Heart left ventricle (tissue), 16 donors: ENCODE measurements at regions not wholly inside any gene's neighbourhood (a gene's known extent, or its start where the extent isn't known, plus 50 kb on each side); places are given as distances from the start of the nearest gene placed in this dataset.

Source experiments
- ATAC-seq, 4 donors: fragments of 200-7000 bp; cut with Tn5 transposase; one replicate each; pipeline ENCODE4 v1.9.1; 2020 to 2022; ENCODE audit warnings: moderate library complexity in 4 of 4, mild to moderate bottlenecking in 3 of 4, moderate number of reproducible peaks in 1 of 4
- DNase-seq, 5 donors: peaks; one replicate each; pipeline ENCODE4 v3.0.0-alpha.2; 2020
- H3K27ac ChIP-seq, 12 donors: fragments of 200-600 bp; sonication (generic) in 4 of 12; one replicate each; pipeline versions ENCODE4 v1.5.0 to v1.8.0; 2016 to 2022; ENCODE audit warnings: mild to moderate bottlenecking in 2 of 12
- H3K27me3 ChIP-seq, 9 donors: fragments of 200-600 bp; sonication (generic) in 2 of 9; one replicate each; pipeline versions ENCODE4 v1.5.1 to v1.8.0; 2016 to 2022; ENCODE audit warnings: mild to moderate bottlenecking in 3 of 9
- H3K36me3 ChIP-seq, 9 donors: fragments of 200-600 bp; sonication (generic) in 2 of 9; one replicate each; pipeline versions ENCODE4 v1.5.0 to v1.8.0; 2018 to 2022; ENCODE audit warnings: mild to moderate bottlenecking in 2 of 9
- H3K4me1 ChIP-seq, 12 donors: fragments of 200-600 bp; sonication (generic) in 4 of 12; one replicate each; pipeline versions ENCODE4 v1.5.0 to v1.8.0; 2016 to 2022; ENCODE audit warnings: mild to moderate bottlenecking in 3 of 12
- H3K4me3 ChIP-seq, 12 donors: fragments of 200-600 bp; sonication (generic) in 4 of 12; one replicate each; pipeline versions ENCODE4 v1.5.0 to v1.8.0; 2017 to 2022; ENCODE audit warnings: mild to moderate bottlenecking in 9 of 12, moderate library complexity in 4 of 12
- H3K9me3 ChIP-seq, 12 donors: fragments of 200-600 bp; sonication (generic) in 4 of 12; one replicate each; pipeline versions ENCODE4 v1.5.0 to v1.8.0; 2016 to 2022; ENCODE audit warnings: mild to moderate bottlenecking in 1 of 12
- CTCF ChIP-seq, 12 donors: fragments of 200-600 bp; sonication (generic) in 4 of 12; IDR thresholded peaks; one replicate each; pipeline versions ENCODE4 v1.5.0 to v1.8.0; 2018 to 2022; ENCODE audit warnings: antibody characterized with exemption in 12 of 12, mild to moderate bottlenecking in 5 of 12
- POLR2A ChIP-seq, 2 donors: fragments of 450-650 bp; IDR thresholded peaks; one replicate each; pipeline ENCODE4 v1.6.1; 2017; ENCODE audit warnings: antibody characterized with exemption in 2 of 2, mild to moderate bottlenecking in 2 of 2, moderate library complexity in 2 of 2
- WGBS, 4 donors: extraction: QIAGEN DNeasy Blood & Tissue Kit in 2 of 4; methylation state at CpG; one replicate each; pipeline versions ENCODE4 v1.1.5 to v1.1.7; 2013 to 2018; 5-methylcytosine and 5-hydroxymethylcytosine counted together
- intact Hi-C, 10 donors: fragments of 100-400 bp; cut with DNase I; formaldehyde crosslinking; loops; one replicate each; pipeline versions ENCODE4 v1.11.1 to v1.14.2; 2022
- donor health status: ischemic (EF 13 %, LVEDD 7.1; RV severe dilation, severe dysfunction).
- donor health status: healthy with polysubstance abuse.
- donor health status: DM: no; HTN: yes; CAD: no.
- donor health status: DM: no; HTN: no; CAD: no.
- donor health status: ischemic (EF 25% LVEDD 6.9; RV normal size, moderate dysfunction).
- donor health status: ischemic (EF 25% LVEDD 5.7; RV mildly dilated, moderate dysfunction).
- donor health status: healthy.
- donor health status: DM: yes; HTN: yes; CAD: no.
- donor health status: ischemic (EF 35%, LVEDD 5.7; RV mildly dilated, moderate dysfunction).
- donor health status: nonischemic (EF 11% LVEDD 7.7; RV severe dilation, severe dysfunction).
- donor health status: DM: yes; HTN: yes; CAD: no.
- donor health status: PGD.
- donor health status: ischemic (EF 29% LVEDD 5.4; RV normal size, mild dysfunction).
- donor health status: nonischemic (EF 23%, LVEDD 6.1; RV moderate dilation, normal function).

DNA sequence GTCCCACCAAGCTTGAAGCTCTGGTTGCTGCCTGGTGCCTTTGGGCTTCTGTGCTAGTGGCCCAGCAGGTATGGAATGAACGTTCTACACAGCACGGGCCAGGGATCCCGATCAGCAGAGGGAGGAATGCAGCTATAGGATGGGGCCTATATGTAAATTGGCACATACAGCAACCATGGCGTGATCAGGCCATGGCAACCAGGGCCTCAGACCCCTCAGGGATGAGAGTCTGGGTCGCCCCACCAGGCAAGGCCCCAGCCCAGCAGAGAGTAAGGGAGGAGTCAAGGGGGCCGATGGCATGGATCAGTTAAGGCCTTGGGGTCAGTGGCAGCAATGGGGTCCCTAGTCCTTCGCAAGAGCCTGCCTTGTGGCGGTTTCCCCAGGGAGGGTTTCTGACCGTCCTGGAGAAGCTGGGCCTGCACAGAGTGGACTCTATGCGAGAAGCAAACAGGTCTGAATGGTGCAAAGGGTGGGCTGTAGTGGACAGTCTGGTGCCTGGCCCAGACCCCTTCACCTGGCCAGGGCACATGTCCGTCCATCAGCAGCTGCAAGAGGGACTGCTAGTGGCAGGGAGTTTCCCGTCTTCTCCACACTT is 98.2 kb upstream of the SLC22A11 start:
- H3K9me3 ChIP-seq, result no peaks in the 10 kb centered on the region
- intact Hi-C loops, result loop anchor here in 1 of 10 donors (10.0 kb wide), 1 partner anchor 267 kb away; the partner anchor contains the start of gene NRXN2
- H3K27ac ChIP-seq, result no peak overlapping the region
- H3K4me3 ChIP-seq, result no peak overlapping the region
- H3K4me1 ChIP-seq, result no peaks in the 10 kb centered on the region
- no peaks in the 10 kb centered on the region for H3K36me3 ChIP-seq
- WGBS, 4 donors, result 83 to 88% (median 87%) methylated on average over 8 to 12 of the region's 12 CpGs
- no peaks in the 10 kb centered on the region for H3K27me3 ChIP-seq
- DNase-seq, result no peak
- ATAC-seq, result no peak
- no peak for TF ChIP-seq POLR2A (IDR thresholded peaks at IDR 0.05)
- TF ChIP-seq CTCF (IDR thresholded peaks at IDR 0.05), result no peak

DNA sequence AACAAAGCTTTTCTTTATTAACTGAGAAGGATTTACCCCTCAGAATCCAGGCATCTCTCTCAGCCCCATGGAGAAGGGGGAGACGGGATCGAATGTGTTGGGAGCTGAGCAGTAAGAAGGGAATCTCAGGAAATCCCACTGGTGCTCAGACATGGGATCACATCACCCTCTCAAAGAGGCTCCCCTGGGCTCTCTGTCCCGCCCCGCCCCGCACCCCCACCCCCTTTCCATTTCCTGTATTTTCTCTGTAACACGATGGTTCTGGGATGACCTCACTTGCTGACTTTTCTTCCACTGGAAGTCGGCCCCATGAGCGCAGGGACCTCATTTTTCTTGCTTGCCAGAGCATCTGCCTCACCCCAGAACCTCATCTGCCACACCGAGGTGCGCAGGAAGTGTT is 96.7 kb upstream of the SLC22A11 start:
- H3K36me3 ChIP-seq, result no peaks in the 10 kb centered on the region
- no peak overlapping the region for H3K27ac ChIP-seq
- 25 to 47% (median 38%) methylated on average over 10 of the region's 10 CpGs for WGBS, 4 donors
- H3K9me3 ChIP-seq, result no peaks in the 10 kb centered on the region
- DNase-seq (no peak), ATAC-seq (no peak)
- H3K27me3 ChIP-seq, result no peaks in the 10 kb centered on the region
- TF ChIP-seq CTCF (IDR thresholded peaks at IDR 0.05) (no peak), POLR2A (IDR thresholded peaks at IDR 0.05) (no peak)
- intact Hi-C loops, result loop anchor here in 1 of 10 donors (10.0 kb wide), 1 partner anchor 266 kb away; the partner anchor contains the start of gene NRXN2
- H3K4me1 ChIP-seq, result no peaks in the 10 kb centered on the region
- no peak overlapping the region for H3K4me3 ChIP-seq

DNA sequence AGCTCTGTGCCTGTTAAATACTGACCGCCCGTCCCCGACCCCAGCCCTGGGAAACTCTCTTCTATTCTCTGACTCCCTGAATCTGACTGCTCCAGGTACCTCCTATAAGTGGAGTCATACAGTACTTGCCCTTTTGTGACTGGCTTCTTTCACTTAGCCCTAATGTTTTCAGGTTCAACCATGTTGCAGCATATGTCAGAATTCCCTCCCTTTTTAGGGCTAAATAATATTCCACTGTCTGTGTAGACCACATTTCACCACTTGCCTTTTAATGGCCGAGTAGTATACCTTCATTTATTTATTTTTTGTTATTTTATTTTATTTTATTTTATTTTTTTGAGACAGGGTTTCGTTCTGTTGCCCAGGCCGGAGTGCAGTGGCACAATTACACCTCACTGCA is 96.1 kb upstream of the SLC22A11 start:
- no peak for DNase-seq
- Histone ChIP-seq H3K4me3 (no peak overlapping the region), H3K36me3 (no peaks in the 10 kb centered on the region), H3K27me3 (no peaks in the 10 kb centered on the region), H3K4me1 (no peaks in the 10 kb centered on the region), H3K27ac (no peak overlapping the region), H3K9me3 (no peaks in the 10 kb centered on the region)
- ATAC-seq, result no peak
- TF ChIP-seq CTCF (IDR thresholded peaks at IDR 0.05), result no peak
- TF ChIP-seq POLR2A (IDR thresholded peaks at IDR 0.05), result no peak
- 85 to 93% (median 90%) methylated on average over 6 of the region's 6 CpGs for WGBS, 4 donors
- intact Hi-C loops, result loop anchor here in 1 of 10 donors (10.0 kb wide), 1 partner anchor 265 kb away; the partner anchor contains the start of gene NRXN2

- ATAC-seq (no peak), DNase-seq (no peak)
- 87 to 93% (median 91%) methylated on average over 3 of the region's 3 CpGs for WGBS, 4 donors
- no peaks in the 10 kb centered on the region for H3K4me1 ChIP-seq
- no peak overlapping the region for H3K4me3 ChIP-seq
- H3K27ac ChIP-seq, result no peak overlapping the region
- no peaks in the 10 kb centered on the region for H3K27me3 ChIP-seq
- no peak for TF ChIP-seq CTCF (IDR thresholded peaks at IDR 0.05)
- TF ChIP-seq POLR2A (IDR thresholded peaks at IDR 0.05), result no peak
- H3K36me3 ChIP-seq, result no peaks in the 10 kb centered on the region
- intact Hi-C loops, result no loop called here
- H3K9me3 ChIP-seq, result no peaks in the 10 kb centered on the region
Measured at GRCh38 chr11:64461081-64461480, 94.7 kb upstream of the SLC22A11 start.
